HEK293 (cell line): ENCODE measurements at regions not wholly inside any gene's neighbourhood (a gene's known extent, or its start where the extent isn't known, plus 50 kb on each side); places are given as distances from the start of the nearest gene placed in this dataset.

Experiments used
- CTCF ChIA-PET: fragments of 350-600 bp; formaldehyde crosslinking; extraction: SDS; loops from one replicate; lab custom pipeline; 2021; ENCODE audit warnings: antibody characterized with exemption; lab: Yijun Ruan, JAX
- POLR2A ChIA-PET: fragments of 300-600 bp; formaldehyde crosslinking; extraction: SDS; loops from one replicate; lab custom pipeline; 2020; ENCODE audit warnings: antibody characterized with exemption, inconsistent platforms; lab: Yijun Ruan, JAX
- H3K27ac ChIP-seq: fragments of 200-500 bp; sonication (Bioruptor generic); 2 replicates; pipeline ENCODE4 v1.5.1; 2014; ENCODE audit warnings: low read depth, low read length, control low read depth, inconsistent platforms; ENCODE audit errors: extremely low read depth
- H3K36me3 ChIP-seq, 2 experiments: fragments of 200-500 bp in 1 of 2; sonication (Bioruptor generic) in 1 of 2; 1 replicate in 1 of 2; 2 replicates in 1 of 2; pipeline ENCODE4 v1.5.1; 2014 to 2017; ENCODE audit warnings: inconsistent platforms in 2 of 2, low read length in 2 of 2; ENCODE audit not compliant: control insufficient read depth in 2 of 2, insufficient read depth in 1 of 2
- H3K4me1 ChIP-seq: fragments of 200-500 bp; sonication (Bioruptor generic); 2 replicates; pipeline ENCODE4 v1.5.1; 2014; ENCODE audit warnings: mild to moderate bottlenecking, low read length, inconsistent platforms; ENCODE audit not compliant: control insufficient read depth, insufficient read depth
- H3K4me3 ChIP-seq: 2 replicates; pipeline ENCODE4 v1.5.1; 2011; ENCODE audit warnings: low read depth, mild to moderate bottlenecking, control low read depth, low read length, moderate library complexity
- H3K9me3 ChIP-seq: fragments of 200-500 bp; sonication (Bioruptor generic); 2 replicates; pipeline ENCODE4 v1.5.1; 2014; ENCODE audit warnings: low read depth, low read length, inconsistent platforms; ENCODE audit not compliant: control insufficient read depth, insufficient read depth
- BCL11A ChIP-seq: fragments of 450-650 bp; formaldehyde crosslinking; IDR thresholded peaks from 2 replicates; pipeline ENCODE4 v1.5.1; 2016; ENCODE audit warnings: low read depth, missing biosample characterization, missing genetic modification characterization
- OVOL3 ChIP-seq: fragments of 450-650 bp; formaldehyde crosslinking; IDR thresholded peaks from 2 replicates; pipeline ENCODE4 v1.5.1; 2016; ENCODE audit warnings: missing biosample characterization, missing genetic modification characterization
- ZBTB8A ChIP-seq: fragments of 450-650 bp; formaldehyde crosslinking; IDR thresholded peaks from 2 replicates; pipeline ENCODE4 v1.5.1; 2016; ENCODE audit warnings: missing biosample characterization, missing genetic modification characterization
- ZFP69B ChIP-seq: fragments of 450-650 bp; formaldehyde crosslinking; IDR thresholded peaks from 2 replicates; pipeline ENCODE4 v1.5.1; 2016; ENCODE audit warnings: missing biosample characterization, missing genetic modification characterization
- ZNF133 ChIP-seq: fragments of 450-650 bp; formaldehyde crosslinking; IDR thresholded peaks from 2 replicates; pipeline ENCODE4 v1.5.1; 2016; ENCODE audit warnings: missing biosample characterization, missing genetic modification characterization
- ZNF223 ChIP-seq: fragments of 450-650 bp; formaldehyde crosslinking; IDR thresholded peaks from 2 replicates; pipeline ENCODE4 v1.5.1; 2016; ENCODE audit warnings: missing biosample characterization, missing genetic modification characterization
- ZNF280D ChIP-seq: fragments of 450-650 bp; formaldehyde crosslinking; IDR thresholded peaks from 2 replicates; pipeline ENCODE4 v1.5.1; 2016; ENCODE audit warnings: missing biosample characterization, missing genetic modification characterization
- ZNF311 ChIP-seq: fragments of 450-650 bp; formaldehyde crosslinking; IDR thresholded peaks from 2 replicates; pipeline ENCODE4 v1.5.1; 2017; ENCODE audit warnings: missing biosample characterization, missing genetic modification characterization, borderline replicate concordance
- ZNF530 ChIP-seq: fragments of 450-650 bp; formaldehyde crosslinking; IDR thresholded peaks from 2 replicates; pipeline ENCODE4 v1.5.1; 2016; ENCODE audit warnings: low read depth, missing biosample characterization, missing genetic modification characterization
- ZNF629 ChIP-seq: fragments of 450-650 bp; formaldehyde crosslinking; IDR thresholded peaks from 2 replicates; pipeline ENCODE4 v1.5.1; 2017; ENCODE audit warnings: missing biosample characterization, missing genetic modification characterization
- ZNF654 ChIP-seq: fragments of 450-650 bp; formaldehyde crosslinking; IDR thresholded peaks from 2 replicates; pipeline ENCODE4 v1.5.1; 2016; ENCODE audit warnings: low read depth, missing biosample characterization, missing genetic modification characterization
- ZNF707 ChIP-seq: fragments of 450-650 bp; formaldehyde crosslinking; IDR thresholded peaks from 2 replicates; pipeline ENCODE4 v1.5.1; 2016; ENCODE audit warnings: missing biosample characterization, missing genetic modification characterization
- ZNF776 ChIP-seq: fragments of 450-650 bp; formaldehyde crosslinking; IDR thresholded peaks from 2 replicates; pipeline ENCODE4 v1.5.0; 2017; ENCODE audit warnings: missing biosample characterization, missing genetic modification characterization, borderline replicate concordance
- TF ChIP-seq, protein P1 (sequence below): fragments of 450-650 bp; formaldehyde crosslinking; IDR thresholded peaks from 2 replicates; pipeline ENCODE4 v1.5.1; 2016; ENCODE audit warnings: missing biosample characterization, missing genetic modification characterization
- TF ChIP-seq, protein P2 (sequence below): fragments of 450-650 bp; formaldehyde crosslinking; IDR thresholded peaks from 2 replicates; pipeline ENCODE4 v1.5.1; 2017; ENCODE audit warnings: missing biosample characterization, missing genetic modification characterization
- TF ChIP-seq, protein P3 (sequence below): fragments of 450-650 bp; formaldehyde crosslinking; IDR thresholded peaks from 2 replicates; pipeline ENCODE4 v1.5.1; 2016; ENCODE audit warnings: missing biosample characterization, missing genetic modification characterization, borderline replicate concordance

DNA sequence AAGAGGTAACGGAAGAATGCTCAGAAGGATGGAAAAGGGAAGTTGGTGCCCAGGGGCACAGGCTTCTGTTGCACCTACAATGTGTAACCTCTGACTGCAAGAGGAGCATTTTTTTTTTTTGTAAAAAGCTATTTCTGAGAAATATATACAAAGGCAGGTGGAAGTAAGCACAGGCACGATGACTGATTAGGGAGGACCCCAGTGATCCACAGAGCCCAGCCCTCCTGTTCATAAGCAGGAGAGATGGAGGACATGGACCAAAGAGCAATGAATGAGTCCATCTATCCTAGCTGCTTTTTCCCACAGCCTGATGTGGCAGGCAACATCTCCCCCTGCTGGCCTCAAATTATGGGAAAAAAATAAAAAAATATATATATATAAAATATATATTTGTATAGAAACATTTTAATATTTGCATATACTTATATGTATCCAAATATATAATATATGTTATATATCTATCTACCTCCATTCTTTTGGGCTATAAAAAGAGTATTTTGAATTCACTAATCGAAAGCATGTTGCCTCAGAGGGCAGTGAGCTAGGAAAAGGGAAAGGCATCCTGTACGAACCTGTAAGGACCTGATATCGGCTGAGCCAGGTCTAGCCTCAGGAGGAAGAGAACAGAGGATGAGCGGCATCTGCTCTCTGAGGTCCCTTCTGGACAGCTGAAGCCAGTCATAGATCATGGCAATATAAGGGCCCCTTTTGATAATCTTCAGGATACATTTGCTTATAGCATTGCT is 166.0 kb upstream of the STK17B start:
- H3K9me3 ChIP-seq, result no peaks in the 10 kb centered on the region
- CTCF ChIA-PET, result interaction anchor here (0.6 to 5.0 kb wide), 31 partner anchors 9 to 521 kb away, joined by 3 to 37 read pairs (median 4); no protein-coding TSS in a partner anchor
- peak; percentile 33 for TF ChIP-seq ZNF654 (tag by site-specific recombination)
- TF ChIP-seq, protein P1, sequence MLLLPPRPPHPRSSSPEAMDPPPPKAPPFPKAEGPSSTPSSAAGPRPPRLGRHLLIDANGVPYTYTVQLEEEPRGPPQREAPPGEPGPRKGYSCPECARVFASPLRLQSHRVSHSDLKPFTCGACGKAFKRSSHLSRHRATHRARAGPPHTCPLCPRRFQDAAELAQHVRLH (tag by site-specific recombination), result no peak
- TF ChIP-seq, all 188 proteins: peak for 1
- Histone ChIP-seq H3K4me3 (no peak overlapping the region), H3K27ac (no peak overlapping the region), H3K36me3 (no peaks in the 10 kb centered on the region), H3K4me1 (no peaks in the 10 kb centered on the region)
- POLR2A ChIA-PET, result interaction anchor here (0.7 kb wide), 1 partner anchor 201 kb away, joined by 3 read pairs; no protein-coding TSS in a partner anchor

DNA sequence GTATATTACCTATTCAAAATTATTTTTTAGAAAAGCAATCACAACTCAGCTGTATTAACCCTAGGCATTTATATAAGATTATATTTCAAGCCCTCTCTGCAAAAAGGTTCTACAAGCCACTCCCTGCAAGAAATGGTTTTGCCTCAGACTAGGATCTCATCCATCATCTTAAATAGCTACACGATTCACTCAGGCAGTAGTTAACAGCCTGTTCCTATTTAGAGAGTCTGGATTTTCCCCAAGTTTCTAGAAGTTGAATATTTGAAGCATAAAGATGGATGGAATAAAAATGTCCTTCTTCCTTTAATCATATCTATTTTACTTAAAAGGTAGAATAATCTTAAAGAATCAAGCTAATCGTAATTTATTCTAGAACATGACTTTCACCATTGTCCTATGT is 167.1 kb upstream of the STK17B start:
- ChIA-PET POLR2A (no interaction called here), CTCF (interaction anchor here (0.7 to 5.0 kb wide), 10 partner anchors 11 to 413 kb away, joined by 3 to 37 read pairs (median 4); no protein-coding TSS in a partner anchor)
- no peak for TF ChIP-seq ZNF776 (tag by site-specific recombination)
- TF ChIP-seq, protein P2, sequence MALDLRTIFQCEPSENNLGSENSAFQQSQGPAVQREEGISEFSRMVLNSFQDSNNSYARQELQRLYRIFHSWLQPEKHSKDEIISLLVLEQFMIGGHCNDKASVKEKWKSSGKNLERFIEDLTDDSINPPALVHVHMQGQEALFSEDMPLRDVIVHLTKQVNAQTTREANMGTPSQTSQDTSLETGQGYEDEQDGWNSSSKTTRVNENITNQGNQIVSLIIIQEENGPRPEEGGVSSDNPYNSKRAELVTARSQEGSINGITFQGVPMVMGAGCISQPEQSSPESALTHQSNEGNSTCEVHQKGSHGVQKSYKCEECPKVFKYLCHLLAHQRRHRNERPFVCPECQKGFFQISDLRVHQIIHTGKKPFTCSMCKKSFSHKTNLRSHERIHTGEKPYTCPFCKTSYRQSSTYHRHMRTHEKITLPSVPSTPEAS (tag by site-specific recombination), result no peak
- TF ChIP-seq ZNF530 (tag by site-specific recombination), result no peak
- no peak for TF ChIP-seq BCL11A (tag by site-specific recombination)
- no peak for TF ChIP-seq ZNF133 (tag by site-specific recombination)
- TF ChIP-seq ZNF311 (tag by site-specific recombination), result no peak
- TF ChIP-seq OVOL3 (tag by site-specific recombination), result no peak
- TF ChIP-seq ZBTB8A (tag by site-specific recombination), result no peak
- TF ChIP-seq, protein P3, sequence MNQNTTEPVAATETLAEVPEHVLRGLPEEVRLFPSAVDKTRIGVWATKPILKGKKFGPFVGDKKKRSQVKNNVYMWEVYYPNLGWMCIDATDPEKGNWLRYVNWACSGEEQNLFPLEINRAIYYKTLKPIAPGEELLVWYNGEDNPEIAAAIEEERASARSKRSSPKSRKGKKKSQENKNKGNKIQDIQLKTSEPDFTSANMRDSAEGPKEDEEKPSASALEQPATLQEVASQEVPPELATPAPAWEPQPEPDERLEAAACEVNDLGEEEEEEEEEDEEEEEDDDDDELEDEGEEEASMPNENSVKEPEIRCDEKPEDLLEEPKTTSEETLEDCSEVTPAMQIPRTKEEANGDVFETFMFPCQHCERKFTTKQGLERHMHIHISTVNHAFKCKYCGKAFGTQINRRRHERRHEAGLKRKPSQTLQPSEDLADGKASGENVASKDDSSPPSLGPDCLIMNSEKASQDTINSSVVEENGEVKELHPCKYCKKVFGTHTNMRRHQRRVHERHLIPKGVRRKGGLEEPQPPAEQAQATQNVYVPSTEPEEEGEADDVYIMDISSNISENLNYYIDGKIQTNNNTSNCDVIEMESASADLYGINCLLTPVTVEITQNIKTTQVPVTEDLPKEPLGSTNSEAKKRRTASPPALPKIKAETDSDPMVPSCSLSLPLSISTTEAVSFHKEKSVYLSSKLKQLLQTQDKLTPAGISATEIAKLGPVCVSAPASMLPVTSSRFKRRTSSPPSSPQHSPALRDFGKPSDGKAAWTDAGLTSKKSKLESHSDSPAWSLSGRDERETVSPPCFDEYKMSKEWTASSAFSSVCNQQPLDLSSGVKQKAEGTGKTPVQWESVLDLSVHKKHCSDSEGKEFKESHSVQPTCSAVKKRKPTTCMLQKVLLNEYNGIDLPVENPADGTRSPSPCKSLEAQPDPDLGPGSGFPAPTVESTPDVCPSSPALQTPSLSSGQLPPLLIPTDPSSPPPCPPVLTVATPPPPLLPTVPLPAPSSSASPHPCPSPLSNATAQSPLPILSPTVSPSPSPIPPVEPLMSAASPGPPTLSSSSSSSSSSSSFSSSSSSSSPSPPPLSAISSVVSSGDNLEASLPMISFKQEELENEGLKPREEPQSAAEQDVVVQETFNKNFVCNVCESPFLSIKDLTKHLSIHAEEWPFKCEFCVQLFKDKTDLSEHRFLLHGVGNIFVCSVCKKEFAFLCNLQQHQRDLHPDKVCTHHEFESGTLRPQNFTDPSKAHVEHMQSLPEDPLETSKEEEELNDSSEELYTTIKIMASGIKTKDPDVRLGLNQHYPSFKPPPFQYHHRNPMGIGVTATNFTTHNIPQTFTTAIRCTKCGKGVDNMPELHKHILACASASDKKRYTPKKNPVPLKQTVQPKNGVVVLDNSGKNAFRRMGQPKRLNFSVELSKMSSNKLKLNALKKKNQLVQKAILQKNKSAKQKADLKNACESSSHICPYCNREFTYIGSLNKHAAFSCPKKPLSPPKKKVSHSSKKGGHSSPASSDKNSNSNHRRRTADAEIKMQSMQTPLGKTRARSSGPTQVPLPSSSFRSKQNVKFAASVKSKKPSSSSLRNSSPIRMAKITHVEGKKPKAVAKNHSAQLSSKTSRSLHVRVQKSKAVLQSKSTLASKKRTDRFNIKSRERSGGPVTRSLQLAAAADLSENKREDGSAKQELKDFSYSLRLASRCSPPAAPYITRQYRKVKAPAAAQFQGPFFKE, result no peak
- TF ChIP-seq ZNF280D (tag by site-specific recombination), result no peak
- no peak for TF ChIP-seq ZNF223 (tag by site-specific recombination)
- TF ChIP-seq ZFP69B (tag by site-specific recombination), result no peak
- no peak for TF ChIP-seq ZNF707 (tag by site-specific recombination)
- no peak for TF ChIP-seq ZNF629 (tag by site-specific recombination)
- no peaks in the 10 kb centered on the region for H3K4me1 ChIP-seq
- no peaks in the 10 kb centered on the region for H3K9me3 ChIP-seq
- H3K36me3 ChIP-seq, result no peaks in the 10 kb centered on the region
- no peak overlapping the region for H3K27ac ChIP-seq
- H3K4me3 ChIP-seq, result no peak overlapping the region
